ENCODE measurements at regions not wholly inside any gene's neighbourhood (a gene's known extent, or its start where the extent isn't known, plus 50 kb on each side); places are given as distances from the start of the nearest gene placed in this dataset.
A peak's percentile ranks its signal among the peaks of the same experiment; 100 is the strongest.
"Not testable (repeated sequence)": the region's sequence is repeated elsewhere in the genome, so short reads cannot be mapped to it uniquely, and the experiment has no call there.

DNA sequence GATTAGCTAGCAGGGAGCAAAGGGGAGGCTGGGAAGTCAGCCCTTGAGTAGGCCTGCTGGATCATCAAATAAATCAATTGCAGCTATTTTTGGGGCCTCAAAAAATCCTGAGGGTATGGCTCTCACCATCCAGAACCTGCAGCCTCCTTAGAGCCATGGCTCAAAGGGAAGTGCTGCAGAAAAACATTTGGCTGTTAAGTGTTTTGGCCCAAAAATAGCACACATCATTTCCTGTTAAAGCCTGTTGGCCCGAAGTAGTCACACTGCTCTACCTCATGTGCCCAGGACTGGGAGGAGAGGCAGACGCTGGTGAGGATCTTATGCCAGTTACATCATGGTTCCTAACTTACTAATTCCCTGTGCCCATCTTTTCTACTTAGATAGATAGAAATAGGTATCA lies 176.8 kb upstream of the PLGLB1 start:
- DNase-seq (ENCODE audit: low spot score), result not testable (repeated sequence)

DNA sequence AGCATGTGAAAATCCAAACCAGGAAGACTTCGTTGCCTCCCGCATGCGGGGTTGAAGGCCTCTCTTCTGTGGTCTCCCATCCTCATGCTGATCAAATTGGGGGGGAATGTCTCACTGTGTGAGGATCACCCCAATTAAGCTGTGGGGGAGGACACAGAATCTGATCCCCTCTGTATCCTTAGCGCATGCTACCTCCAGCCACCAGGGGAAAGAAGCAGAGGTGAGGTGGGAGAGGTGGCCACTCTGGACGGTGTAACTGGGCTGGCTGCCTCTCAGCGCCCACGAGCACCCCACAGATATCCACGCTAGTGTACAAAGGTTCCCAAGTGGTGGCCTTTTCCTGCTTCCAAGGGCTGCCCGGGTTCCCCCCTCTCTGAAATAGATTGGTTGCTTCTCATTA lies 177.6 kb upstream of the PLGLB1 start:
- DNase-seq (ENCODE audit: low spot score), result not testable (repeated sequence)

DNA sequence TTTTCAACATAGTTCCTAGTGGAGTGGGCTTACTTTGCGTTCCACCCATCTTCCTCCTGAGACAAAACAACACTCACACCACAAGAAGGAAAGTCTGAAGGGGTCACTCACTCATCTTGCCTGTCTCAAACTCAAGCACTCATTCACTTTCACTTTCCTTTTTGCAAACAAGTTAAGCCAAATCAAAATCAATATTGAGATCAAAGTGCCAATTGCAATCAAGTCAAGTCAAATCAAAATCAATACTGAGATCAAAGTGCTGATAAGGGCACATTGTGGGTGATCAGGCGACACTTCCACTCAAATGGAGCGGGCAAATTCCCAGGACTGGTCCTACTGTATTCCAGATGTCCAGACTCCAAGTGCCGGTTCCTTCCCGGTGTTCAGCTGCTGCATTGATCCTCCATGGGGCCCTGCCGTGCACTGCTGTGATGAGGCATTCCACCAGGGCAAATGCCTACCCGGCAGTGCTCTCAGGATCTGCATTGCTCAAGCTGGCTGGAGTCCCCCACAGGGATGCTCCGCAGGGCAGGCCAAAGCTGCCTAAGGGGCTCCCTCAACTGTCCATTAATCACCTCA lies 183.0 kb upstream of the PLGLB1 start:
- not testable (repeated sequence) for DNase-seq (ENCODE audit: low spot score)

DNA sequence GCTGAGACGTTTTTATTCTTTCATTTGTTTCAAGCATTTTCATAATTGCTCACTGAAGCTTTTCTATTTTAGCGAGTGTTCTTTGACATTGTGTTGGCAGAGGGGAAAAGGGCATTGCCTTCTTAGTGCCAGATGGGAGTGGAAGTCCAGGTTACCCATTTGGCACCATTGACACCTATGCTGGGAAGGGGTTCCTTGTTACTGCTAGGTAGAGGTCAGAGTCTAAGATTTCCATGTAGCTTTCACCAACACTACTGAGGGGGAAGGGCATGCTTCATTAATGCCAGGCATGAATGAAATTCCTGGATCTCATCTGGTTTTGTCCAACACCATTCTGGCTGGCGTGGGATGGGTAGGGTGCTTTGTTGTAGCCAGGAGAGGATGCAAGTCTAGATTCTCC lies 191.3 kb upstream of the PLGLB1 start:
- not testable (repeated sequence) for DNase-seq (ENCODE audit: low spot score)

DNA sequence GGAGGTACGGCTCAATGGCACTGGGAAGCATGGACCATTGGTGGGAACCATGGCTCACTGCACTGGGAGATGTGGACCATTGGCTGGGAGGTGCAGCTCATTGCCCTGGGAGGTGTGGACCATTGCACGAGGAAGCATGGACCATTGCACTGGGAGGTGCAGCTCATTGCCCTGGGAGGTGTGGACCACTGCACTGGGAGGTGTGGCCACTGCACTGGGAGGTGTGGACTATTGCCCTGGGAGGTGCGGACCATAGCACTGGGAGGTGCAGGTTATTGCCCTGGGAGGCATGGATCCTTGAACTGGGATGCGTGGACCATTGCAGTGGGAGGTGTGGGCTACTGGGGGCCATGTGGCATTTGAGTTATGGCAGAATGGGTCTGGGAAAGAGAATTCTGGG lies 195.4 kb upstream of the PLGLB1 start:
- not testable (repeated sequence) for DNase-seq (ENCODE audit: low spot score)

DNA sequence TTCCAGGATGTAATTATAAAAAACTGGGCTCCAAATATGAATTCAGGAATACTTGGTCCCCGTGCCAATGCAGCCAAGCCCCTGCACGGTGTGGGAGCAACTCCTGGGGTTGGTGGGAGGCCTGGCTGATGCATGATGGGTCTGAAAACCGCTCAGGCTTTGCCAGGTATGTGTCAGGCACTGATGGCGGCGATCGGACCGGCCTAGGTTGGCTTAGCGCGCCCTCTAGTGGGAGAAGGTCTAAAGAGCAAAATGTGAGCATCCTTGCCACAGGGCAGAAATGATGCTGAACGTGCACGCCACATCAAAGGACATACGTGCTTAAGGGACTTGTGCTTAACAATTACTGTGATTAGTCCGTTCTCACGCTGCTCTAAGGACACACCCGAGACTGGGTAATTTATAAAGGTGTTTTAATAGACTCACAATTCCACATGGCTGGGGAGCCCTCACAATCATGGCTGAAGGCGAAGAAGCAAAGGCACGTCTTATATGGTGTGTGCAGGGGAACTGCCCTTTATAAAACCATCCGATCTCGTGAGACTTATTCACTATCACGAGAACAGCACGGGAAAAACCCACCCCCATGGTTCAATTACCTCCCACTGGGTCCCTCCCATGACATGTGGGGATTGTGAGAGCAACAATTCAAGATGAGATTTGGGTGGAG lies 196.2 kb upstream of the PLGLB1 start:
- not testable (repeated sequence) for DNase-seq (ENCODE audit: low spot score)

DNA sequence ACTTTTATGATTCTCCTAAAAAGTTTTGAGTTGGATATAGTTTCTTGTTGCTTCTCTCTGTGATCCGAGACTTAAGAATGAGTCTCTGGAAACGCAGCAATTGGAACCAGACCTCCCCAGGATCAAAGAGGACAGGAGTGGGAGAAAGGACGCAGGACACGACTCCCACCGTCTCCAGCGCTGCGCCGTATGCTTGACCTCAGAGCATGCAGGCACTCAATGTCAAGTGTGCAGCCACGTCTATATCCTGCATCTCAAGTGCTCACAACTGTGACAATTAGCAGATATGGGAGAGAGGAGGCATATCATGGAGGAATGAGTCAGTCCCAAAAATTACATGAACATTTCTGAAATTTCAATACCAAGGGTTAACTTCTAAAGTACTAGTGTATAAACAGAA lies 199.0 kb upstream of the PLGLB1 start:
- not testable (repeated sequence) for DNase-seq (ENCODE audit: low spot score)

DNA sequence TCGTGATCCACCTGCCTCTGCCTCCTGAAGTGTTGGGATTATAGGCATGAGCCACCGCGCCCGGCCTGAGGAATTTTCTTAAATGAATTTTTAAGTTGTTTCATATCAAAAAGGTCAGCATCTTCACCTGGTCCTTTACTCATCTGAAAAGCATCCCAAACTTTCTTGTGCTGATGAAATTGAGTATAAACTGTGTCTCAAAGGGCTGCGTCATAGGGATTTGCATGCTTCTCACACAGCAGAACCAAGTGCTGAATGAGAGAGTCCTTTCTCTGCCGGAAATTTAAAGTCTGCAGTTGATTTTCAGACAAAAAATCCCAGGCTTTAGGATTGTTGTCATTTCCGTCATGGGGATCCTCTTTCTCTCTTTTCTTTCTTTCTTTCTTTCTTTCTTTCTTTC lies 200.5 kb upstream of the PLGLB1 start:
- DNase-seq (ENCODE audit: low spot score), result not testable (repeated sequence)

DNA sequence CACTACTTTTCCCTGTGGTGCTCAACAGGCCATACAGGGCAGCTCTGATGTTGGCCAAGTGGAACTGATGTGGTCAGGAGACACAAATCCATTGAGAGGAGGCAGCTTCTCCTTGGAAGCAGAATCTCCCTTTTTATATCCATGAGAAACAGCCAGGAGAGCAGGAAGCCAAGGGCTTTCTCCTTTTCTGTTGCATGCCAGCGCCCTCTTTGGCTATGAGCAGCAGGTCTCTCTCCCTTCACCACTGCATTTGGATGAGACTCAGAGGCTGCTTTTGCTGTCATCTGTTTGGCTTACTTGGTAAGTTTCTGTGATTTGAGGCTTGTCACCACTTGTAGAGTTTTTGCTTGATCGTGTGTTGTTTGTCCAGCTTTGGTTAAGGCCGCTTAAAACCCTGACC lies 202.2 kb upstream of the PLGLB1 start:
- DNase-seq (ENCODE audit: low spot score), result not testable (repeated sequence)

DNA sequence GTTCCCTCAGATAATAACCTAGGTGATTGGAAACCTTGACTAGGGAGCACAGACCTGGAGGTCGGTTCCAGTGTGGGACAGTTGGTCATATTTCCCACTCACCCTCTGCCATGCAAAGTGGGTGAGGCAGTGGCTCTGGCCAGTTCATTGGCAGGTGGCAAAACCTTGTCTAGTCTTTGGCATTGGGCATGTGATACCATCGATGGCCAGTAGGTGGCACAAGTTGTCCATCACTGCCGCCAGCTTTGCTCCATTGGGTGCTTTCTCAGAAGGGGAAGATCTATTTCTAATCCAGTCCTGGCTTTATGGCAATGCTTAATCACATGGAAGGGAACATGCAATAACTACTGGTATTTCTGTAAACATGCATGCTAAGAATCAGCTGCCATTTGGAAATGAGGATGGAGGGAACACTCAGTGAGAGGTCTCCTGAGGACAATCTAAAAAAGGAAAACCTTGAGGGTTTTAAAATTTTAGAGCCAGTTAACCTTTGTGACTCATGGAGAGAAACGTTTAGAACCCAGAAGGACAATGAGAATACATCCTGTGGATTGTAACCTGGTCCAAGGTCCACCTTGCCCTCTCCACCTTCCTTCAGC lies 207.5 kb upstream of the PLGLB1 start:
- DNase-seq (ENCODE audit: low spot score), result peak; percentile 4

DNA sequence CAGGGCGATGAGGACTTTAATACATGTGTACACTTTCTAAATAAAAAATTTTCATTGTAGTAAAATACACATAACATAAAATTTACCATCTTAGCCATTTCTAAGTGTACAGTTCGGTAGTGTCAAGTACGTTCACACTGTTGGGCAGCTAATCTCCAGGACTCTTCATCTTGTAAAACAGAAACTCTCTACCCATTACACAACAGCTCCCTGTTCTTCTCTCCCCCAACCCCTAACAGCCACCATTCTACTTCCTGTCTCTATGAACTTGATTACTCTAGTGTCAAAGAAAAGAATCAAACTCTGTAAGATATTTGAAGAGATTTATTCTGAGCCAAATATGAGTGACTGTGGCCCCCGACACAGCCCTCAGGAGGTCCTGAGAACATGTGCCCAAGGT lies 208.3 kb upstream of the PLGLB1 start:
- not testable (repeated sequence) for DNase-seq (ENCODE audit: low spot score)

DNA sequence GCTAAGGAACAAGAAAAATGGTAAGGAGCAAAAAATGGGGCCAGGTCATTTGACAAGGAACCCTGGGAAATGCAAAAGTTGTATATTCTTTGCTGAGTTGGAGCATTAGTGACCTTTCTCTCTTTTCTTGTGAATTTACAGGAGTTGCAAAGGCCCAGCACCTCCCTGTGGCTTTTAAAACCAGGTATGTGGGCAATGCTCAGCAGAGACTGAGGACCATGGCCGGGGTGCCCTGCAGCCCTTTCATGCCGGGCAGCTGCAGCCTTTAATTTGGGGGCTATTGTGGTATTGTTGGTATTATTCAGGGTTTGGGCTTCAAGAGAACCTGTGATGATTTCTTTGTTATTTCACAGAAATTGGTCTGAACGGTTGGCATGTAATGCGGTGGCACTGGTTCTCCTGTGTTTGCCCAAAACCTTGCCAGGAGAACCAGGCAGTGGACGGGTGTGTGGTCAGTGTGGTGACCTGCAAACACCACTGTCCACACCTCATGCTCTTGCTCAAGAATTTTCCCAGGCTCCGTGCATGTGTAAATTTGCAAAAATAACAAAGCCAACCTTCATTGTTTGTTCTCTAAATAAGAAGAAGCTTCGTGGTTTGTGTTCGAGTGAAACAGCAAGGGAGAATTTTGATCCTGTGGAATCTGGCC lies 213.8 kb upstream of the PLGLB1 start:
- not testable (repeated sequence) for DNase-seq (ENCODE audit: low spot score)

DNA sequence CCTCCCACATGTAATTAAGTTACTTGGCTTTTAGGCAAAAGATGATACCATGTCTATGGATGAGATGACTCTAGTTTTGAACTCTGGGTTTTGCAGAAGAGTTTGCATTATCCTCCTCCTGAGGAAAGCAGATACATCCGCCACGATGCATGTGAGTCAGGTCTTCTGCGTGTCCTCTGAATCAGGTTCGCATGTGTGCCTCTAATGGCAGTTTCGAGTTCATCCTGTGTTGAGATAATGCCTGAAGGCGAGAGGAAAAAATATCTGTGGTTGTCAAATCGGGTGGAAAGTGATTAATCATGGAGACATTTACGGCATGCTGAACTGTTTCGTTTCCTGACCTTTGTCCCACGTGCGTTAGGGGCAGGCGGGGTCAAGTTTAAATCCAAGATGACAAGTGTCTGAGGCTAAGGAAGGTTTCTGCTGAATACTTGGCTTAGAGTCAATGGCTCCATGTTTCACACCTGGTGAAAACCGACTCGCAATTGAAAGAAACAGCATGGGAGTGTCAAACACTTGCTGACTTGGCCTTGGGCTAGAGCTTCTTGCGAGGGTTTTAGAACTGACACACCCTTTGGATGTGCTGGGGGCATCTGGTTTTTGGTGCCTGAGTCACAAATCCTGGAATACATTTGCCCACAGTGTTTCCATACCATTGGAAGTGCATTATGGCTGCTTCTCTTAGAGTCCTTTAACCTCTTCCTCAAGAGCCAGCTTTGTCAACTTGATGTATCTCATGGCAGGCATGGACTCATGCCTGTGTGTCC lies 216.1 kb upstream of the PLGLB1 start:
- not testable (repeated sequence) for DNase-seq (ENCODE audit: low spot score)

DNA sequence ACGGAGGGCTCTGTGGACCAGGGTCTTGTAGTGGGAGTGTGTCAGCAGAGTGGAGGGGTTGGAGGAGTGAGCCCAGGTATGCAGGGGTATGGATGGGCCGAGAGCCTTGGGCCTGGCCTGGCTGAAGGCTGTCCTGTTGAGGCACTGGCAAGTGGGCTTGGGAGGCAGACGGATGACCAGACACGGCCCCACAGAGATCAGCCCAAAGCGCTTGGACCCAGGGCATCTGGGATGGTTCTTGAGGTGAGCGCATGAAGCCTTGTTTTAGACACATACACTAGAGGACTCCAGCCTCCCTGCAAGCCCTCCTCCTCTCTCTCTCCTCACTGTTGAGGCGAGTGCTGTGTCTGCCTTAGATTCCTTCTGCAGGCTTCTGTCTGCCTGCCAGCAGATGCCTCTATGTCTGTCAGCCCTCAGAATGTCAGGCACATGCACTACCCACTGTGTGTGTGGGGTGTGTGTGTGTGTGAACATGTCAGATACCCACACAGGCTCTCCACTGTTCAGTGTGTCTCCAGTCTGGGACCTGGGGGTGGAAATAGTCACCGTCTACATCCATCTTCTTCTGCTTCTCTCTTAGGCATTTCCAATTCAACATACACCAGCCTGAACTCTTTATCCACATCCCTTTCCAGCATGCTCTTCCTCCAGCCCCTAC lies 218.0 kb upstream of the PLGLB1 start:
- DNase-seq (ENCODE audit: low spot score), result not testable (repeated sequence)

DNA sequence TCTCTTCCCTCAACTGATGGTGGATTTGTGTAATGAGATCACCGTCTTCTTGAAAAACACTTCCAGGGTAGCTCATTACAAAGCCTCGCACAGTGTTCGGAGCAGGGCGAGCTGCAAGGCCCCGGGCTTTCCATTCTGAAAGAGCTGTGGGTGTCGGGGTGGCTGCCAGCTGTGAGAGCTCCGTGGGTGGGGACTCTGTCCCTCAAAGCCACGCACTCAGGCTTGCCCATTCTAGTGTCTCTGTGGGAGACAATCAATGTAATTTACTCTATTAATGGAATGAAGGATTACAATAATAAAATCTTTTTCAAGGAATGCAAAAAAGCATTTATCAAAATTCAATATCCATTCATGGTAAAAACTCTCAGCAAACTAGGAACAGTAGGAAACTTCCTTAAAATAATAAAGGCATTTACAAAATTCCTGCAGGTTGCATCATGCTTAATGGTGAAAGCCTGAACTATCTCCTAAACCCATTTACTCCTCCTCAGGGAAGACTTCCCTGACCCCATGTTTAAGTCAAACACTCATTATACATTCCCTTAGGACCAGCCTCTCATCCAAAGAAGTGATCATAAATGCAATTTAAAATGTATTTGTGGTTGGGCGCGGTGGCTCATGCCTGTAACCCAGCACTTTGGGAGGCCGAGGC lies 224.5 kb upstream of the PLGLB1 start:
- not testable (repeated sequence) for DNase-seq (ENCODE audit: low spot score)

DNA sequence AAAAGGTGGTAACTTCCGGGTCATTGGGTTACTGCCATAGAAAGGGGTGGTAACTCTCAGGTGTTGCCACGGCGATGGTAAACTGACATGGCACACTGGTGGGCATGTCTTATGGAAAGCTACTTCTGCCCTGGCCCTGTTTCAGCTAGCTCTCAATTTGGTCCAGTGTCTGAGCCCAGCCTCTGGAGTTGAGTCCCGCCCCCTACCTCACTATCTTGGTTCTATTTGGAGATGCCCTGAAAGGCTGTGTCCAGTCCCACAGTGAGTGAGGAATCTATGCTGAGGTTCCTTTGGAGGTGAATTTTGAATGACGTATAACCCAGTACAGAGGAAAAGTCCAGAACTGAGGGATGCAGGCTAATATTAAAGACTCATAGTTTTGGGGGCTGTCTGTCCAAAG lies 230.4 kb upstream of the PLGLB1 start:
- DNase-seq (ENCODE audit: low spot score), result not testable (repeated sequence)

DNA sequence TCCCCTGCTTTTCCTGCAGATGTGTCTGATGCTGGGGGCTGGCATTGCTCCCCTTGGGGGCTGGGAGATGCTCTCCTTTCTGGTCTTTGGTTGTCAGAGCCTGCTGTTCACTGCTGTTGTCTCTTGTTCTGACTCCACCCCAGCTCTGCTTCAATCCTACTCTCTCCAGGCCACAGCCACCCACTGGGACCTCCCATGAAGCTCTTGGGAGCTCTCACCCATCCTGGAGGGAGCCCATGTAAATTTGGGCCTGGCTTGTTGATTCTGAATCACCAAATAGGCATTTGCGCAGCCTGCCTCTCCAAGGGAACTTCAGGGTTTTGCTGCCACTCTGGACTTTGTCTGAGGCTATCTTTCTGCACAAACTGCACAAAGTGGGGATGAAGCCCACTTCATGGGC lies 232.9 kb upstream of the PLGLB1 start:
- not testable (repeated sequence) for DNase-seq (ENCODE audit: low spot score)

DNA sequence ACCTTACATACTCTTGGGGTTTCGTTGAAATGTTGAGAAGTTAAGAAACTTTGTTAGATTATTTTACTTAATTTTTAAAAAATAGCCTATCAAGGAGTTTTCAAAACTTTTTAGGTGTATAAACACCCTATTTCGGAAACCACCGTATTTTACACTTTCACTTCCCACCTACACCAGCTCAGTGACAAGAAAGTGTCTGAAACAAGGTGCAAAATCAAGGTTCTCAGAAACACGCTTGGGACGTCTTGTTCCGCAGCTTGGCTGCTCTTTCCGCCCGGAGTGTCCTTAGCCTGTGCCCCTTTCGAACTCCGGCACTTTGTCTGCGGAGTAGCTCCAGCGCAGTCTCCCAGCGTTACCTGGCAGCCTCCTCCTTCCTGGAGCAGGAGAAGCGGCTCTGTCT lies 233.8 kb upstream of the PLGLB1 start:
- DNase-seq (ENCODE audit: low spot score), result not testable (repeated sequence)

DNA sequence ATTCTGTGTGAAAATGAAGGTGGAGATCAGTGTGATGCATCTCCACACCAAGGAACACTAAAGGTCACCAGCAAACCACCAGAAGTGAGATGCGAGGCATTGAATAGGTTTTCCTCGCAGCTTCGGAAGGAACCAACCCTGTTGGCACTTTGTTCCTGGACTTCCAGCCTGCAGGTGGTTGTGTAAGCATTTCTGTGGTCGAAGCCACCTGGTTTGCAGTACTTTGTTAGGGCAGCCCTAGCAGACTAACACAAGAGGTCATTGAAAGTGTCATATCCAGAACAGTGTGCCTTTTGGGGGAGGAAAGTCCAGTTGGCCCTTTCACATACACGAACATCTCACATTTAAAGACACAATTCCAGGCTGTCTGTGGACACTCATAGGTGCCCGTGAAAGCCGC lies 237.2 kb upstream of the PLGLB1 start:
- not testable (repeated sequence) for DNase-seq (ENCODE audit: low spot score)

DNA sequence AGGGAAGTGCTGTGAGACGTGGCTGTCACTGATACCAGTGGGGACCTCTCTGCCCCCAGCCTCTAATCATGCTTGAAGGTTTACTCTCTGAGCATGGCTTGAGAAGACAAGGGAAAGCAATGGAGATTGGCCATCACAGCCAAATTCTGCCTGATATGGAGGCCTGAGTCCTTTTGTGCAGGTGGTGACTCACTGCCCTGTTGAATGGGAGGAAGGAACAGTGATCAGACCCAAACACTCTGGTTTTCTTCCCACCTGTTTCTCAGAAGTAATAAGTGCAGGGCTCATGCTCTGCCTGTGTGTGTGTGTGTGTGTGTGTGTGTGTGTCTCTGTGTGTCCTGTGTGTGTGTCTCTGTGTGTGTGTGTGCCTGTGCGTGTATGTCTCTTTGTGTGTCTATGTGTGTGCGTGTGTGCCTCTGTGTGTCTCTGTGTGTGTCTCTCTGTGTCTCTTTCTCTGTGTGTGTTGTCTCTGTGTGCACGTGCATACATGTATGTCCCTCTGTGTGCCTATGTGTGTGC lies 240.6 kb upstream of the PLGLB1 start:
- not testable (repeated sequence) for DNase-seq (ENCODE audit: low spot score)
